B cell (primary cell): ENCODE measurements at regions not wholly inside any gene's neighbourhood (a gene's known extent, or its start where the extent isn't known, plus 50 kb on each side); places are given as distances from the start of the nearest gene placed in this dataset.

Source experiments
- EZH2 ChIP-seq: IDR thresholded peaks from 2 replicates; pipeline ENCODE4 v1.6.1; 2012; ENCODE audit warnings: borderline replicate concordance, low read depth, mild to moderate bottlenecking, moderate library complexity, low read length; ENCODE audit not compliant: insufficient read depth, poor library complexity, severe bottlenecking
- TF ChIP-seq, protein P1 (sequence below): fragments of 200-600 bp; IDR thresholded peaks from one replicate; pipeline ENCODE4 v1.8.0; 2022; ENCODE audit warnings: antibody characterized with exemption, mild to moderate bottlenecking

DNA sequence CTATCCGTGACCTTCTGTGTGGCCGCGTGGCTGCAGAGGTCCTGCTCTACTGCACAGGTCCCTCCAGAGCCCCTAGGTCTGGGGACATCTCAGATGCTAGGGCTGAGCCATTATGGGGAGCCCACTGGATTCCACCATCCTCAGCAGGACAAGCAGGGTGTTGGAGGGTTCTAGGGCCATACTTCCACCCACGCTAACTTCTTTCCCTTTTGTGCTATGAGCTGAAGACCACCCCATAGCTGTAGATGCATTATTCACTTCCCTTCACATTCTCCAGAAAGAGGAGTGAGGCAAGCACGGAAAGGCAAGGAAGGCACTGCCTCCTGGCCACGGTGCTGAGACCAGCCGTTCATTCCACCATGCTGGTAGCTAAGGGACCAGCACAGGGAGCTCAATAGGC is 149.5 kb upstream of the MYCN start:
- TF ChIP-seq, protein P1, sequence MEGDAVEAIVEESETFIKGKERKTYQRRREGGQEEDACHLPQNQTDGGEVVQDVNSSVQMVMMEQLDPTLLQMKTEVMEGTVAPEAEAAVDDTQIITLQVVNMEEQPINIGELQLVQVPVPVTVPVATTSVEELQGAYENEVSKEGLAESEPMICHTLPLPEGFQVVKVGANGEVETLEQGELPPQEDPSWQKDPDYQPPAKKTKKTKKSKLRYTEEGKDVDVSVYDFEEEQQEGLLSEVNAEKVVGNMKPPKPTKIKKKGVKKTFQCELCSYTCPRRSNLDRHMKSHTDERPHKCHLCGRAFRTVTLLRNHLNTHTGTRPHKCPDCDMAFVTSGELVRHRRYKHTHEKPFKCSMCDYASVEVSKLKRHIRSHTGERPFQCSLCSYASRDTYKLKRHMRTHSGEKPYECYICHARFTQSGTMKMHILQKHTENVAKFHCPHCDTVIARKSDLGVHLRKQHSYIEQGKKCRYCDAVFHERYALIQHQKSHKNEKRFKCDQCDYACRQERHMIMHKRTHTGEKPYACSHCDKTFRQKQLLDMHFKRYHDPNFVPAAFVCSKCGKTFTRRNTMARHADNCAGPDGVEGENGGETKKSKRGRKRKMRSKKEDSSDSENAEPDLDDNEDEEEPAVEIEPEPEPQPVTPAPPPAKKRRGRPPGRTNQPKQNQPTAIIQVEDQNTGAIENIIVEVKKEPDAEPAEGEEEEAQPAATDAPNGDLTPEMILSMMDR, result no peak
- TF ChIP-seq EZH2, result no peak
